ENCODE measurements at regions not wholly inside any gene's neighbourhood (a gene's known extent, or its start where the extent isn't known, plus 50 kb on each side); places are given as distances from the start of the nearest gene placed in this dataset.

DNA sequence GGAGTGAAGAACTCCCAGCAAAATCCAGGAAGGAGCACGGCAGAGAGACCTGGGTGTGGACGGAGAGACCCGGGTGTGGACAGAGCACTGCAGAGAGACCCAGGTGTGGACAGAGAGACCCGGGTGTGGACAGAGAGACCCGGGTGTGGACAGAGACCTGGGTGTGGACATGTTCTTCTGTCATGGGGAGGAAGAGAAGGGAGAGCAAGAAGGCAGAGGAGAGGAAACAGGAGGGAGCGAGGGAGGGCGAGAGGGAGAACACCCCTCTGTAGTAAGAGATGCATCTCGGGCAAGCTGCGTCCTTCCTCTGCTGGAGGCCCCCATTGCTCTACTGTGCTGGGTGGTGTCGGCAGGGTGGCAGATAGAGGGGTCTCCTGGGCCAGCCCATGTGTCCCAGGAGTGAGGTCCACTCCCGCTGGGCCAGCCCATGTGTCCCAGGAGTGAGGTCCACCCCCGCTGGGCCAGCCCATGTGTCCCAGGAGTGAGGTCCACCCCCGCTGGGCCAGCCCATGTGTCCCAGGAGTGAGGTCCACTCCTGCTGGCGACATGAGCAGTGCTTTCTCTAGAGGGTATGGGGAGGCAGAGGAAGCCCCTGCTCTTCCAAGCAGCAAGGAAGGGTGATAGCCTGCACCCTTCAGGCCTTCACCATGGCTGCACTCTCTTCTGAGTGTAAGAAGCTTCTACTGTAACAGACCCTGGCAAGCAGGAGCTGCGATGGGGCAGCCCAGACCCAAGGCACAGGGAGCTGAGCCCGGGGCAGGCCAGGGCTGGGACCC is 934.2 kb downstream of the BRD1 start (continued):
- TF ChIP-seq, protein P1, sequence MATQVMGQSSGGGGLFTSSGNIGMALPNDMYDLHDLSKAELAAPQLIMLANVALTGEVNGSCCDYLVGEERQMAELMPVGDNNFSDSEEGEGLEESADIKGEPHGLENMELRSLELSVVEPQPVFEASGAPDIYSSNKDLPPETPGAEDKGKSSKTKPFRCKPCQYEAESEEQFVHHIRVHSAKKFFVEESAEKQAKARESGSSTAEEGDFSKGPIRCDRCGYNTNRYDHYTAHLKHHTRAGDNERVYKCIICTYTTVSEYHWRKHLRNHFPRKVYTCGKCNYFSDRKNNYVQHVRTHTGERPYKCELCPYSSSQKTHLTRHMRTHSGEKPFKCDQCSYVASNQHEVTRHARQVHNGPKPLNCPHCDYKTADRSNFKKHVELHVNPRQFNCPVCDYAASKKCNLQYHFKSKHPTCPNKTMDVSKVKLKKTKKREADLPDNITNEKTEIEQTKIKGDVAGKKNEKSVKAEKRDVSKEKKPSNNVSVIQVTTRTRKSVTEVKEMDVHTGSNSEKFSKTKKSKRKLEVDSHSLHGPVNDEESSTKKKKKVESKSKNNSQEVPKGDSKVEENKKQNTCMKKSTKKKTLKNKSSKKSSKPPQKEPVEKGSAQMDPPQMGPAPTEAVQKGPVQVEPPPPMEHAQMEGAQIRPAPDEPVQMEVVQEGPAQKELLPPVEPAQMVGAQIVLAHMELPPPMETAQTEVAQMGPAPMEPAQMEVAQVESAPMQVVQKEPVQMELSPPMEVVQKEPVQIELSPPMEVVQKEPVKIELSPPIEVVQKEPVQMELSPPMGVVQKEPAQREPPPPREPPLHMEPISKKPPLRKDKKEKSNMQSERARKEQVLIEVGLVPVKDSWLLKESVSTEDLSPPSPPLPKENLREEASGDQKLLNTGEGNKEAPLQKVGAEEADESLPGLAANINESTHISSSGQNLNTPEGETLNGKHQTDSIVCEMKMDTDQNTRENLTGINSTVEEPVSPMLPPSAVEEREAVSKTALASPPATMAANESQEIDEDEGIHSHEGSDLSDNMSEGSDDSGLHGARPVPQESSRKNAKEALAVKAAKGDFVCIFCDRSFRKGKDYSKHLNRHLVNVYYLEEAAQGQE (IDR thresholded peaks at IDR 0.05; ENCODE audit: low read depth), result no peak
- TF ChIP-seq FOSL1 (IDR thresholded peaks at IDR 0.05; ENCODE audit: low read depth) (no peak), SP1 (IDR thresholded peaks at IDR 0.05; ENCODE audit: low read depth) (no peak), JUND (IDR thresholded peaks at IDR 0.05) (no peak)
- TF ChIP-seq, protein P2, sequence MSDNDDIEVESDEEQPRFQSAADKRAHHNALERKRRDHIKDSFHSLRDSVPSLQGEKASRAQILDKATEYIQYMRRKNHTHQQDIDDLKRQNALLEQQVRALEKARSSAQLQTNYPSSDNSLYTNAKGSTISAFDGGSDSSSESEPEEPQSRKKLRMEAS (IDR thresholded peaks at IDR 0.05), result no peak

DNA sequence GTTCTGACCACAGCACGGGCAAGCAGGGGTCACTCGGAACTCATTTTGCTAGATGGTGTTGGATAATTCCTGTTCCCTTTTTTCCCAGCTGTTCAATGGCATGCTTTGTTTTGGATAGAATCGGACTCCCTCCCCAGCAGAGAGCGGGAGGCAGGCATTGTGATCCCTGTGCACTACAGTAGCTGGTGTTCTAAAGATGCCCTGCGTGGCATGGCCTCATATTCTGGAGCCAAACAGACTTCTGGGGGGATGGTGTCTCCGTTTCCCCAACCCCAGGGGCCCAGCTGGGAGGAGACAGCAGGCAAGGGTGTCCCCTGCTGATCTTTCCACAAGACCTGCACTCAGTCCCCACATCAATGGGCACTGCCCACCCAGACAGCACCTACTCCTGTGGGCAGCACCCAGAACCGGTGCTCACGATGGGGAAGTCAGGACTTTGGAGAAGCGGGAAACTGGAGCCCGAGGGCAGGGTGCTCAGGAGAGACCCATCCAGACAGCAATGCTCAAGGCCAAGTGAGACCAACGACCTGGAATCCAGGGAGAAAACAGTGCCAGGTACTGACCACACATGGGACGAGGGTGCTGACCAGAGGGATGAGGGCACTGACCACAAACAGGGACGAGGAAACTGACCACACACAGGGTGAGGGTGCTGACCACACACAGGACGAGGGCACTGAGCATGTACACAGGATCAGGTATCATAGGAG is 934.9 kb downstream of the BRD1 start:
- no peaks in the 10 kb centered on the region for H3K9me3 ChIP-seq (ENCODE audit: control insufficient read depth in 1 of 2, insufficient read depth in 1 of 2, low read depth in 1 of 2, low read length in 2 of 2)
- H3K79me2 ChIP-seq (ENCODE audit: insufficient read depth, low read length), result no peaks in the 10 kb centered on the region
- H4K20me1 ChIP-seq (ENCODE audit: insufficient read depth), result no peaks in the 10 kb centered on the region
- ATAC-seq, result no peak
- no peak overlapping the region for H3K4me2 ChIP-seq (ENCODE audit: low read length)
- no peak overlapping the region for H3K4me3 ChIP-seq (replicated peaks in 1 of 2; ENCODE audit: low read depth in 1 of 2, low read length in 2 of 2)
- intact Hi-C loops (cut with micrococcal nuclease), result no loop called here
- no peak overlapping the region for H3K27ac ChIP-seq (ENCODE audit: low read depth, low read length)
- no peak overlapping the region for H3K9ac ChIP-seq (ENCODE audit: low read length)
- H2AFZ ChIP-seq (ENCODE audit: low read depth, low read length, poor library complexity, severe bottlenecking), result no peak overlapping the region
- TF ChIP-seq YY1 (IDR thresholded peaks at IDR 0.05; ENCODE audit: extremely low read depth, insufficient replicate concordance, low read depth, low read length) (no peak), EZH2phosphoT487 (IDR thresholded peaks at IDR 0.05; ENCODE audit: borderline replicate concordance) (no peak), POLR2A (IDR thresholded peaks at IDR 0.05; ENCODE audit: borderline replicate concordance, extremely low read depth, insufficient read depth, insufficient read length) (no peak), ZFX (IDR thresholded peaks at IDR 0.05) (no peak), TCF7L2 (IDR thresholded peaks at IDR 0.05; ENCODE audit: borderline replicate concordance, extremely low read depth, insufficient read depth, insufficient read length) (no peak), ZNF274 (IDR thresholded peaks at IDR 0.05; ENCODE audit: low read depth, low read length) (no peak), CEBPB (IDR thresholded peaks at IDR 0.05; ENCODE audit: low read depth) (no peak), RAD21 (IDR thresholded peaks at IDR 0.05; ENCODE audit: low read depth) (no peak), FOSL1 (IDR thresholded peaks at IDR 0.05; ENCODE audit: low read depth) (no peak), EGR1 (IDR thresholded peaks at IDR 0.05; ENCODE audit: low read depth) (no peak), SIN3A (IDR thresholded peaks at IDR 0.05; ENCODE audit: low read depth) (no peak), EZH2 (IDR thresholded peaks at IDR 0.05) (no peak), JUND (IDR thresholded peaks at IDR 0.05) (no peak)
- TF ChIP-seq, protein P3, sequence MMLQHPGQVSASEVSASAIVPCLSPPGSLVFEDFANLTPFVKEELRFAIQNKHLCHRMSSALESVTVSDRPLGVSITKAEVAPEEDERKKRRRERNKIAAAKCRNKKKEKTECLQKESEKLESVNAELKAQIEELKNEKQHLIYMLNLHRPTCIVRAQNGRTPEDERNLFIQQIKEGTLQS (IDR thresholded peaks at IDR 0.05), result no peak
- TF ChIP-seq, protein P4, sequence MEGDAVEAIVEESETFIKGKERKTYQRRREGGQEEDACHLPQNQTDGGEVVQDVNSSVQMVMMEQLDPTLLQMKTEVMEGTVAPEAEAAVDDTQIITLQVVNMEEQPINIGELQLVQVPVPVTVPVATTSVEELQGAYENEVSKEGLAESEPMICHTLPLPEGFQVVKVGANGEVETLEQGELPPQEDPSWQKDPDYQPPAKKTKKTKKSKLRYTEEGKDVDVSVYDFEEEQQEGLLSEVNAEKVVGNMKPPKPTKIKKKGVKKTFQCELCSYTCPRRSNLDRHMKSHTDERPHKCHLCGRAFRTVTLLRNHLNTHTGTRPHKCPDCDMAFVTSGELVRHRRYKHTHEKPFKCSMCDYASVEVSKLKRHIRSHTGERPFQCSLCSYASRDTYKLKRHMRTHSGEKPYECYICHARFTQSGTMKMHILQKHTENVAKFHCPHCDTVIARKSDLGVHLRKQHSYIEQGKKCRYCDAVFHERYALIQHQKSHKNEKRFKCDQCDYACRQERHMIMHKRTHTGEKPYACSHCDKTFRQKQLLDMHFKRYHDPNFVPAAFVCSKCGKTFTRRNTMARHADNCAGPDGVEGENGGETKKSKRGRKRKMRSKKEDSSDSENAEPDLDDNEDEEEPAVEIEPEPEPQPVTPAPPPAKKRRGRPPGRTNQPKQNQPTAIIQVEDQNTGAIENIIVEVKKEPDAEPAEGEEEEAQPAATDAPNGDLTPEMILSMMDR (IDR thresholded peaks at IDR 0.05 in 2 of 3, conservative IDR thresholded peaks at IDR 0.05 in 1 of 3; ENCODE audit: borderline replicate concordance in 1 of 3, insufficient read depth in 1 of 3, low read depth in 2 of 3, low read length in 2 of 3), result no peak
- no peak for DNase-seq (ENCODE audit: low read depth, low spot score)
- H3K36me3 ChIP-seq (ENCODE audit: control insufficient read depth in 1 of 2, insufficient read depth in 2 of 2, low read length in 2 of 2), result no peaks in the 10 kb centered on the region
- H3K9me2 ChIP-seq (ENCODE audit: insufficient read depth), result no peaks in the 10 kb centered on the region
- no TSS peak for BruUV-seq (replicated peaks)
- peaks cover 17% of the 10 kb centered on the region; the same call in 1 of the 2 replicates for H3K27me3 ChIP-seq (ENCODE audit: insufficient read depth, low read length)
- CTCF ChIA-PET, result no interaction called here
- POLR2A ChIA-PET, result no interaction called here
- H3K4me1 ChIP-seq (ENCODE audit: control insufficient read depth in 1 of 2, insufficient read depth in 2 of 2, low read length in 2 of 2), result no peaks in the 10 kb centered on the region
- RAD21 ChIA-PET (ENCODE audit: low non-redundant PET in 1 of 2, low total read pairs in 2 of 2, uncharacterized antibody in 2 of 2, unreplicated experiment in 2 of 2), result no interaction called here
